Neural cell (in vitro differentiated cells): ENCODE measurements at regions not wholly inside any gene's neighbourhood (a gene's known extent, or its start where the extent isn't known, plus 50 kb on each side); places are given as distances from the start of the nearest gene placed in this dataset.

Experiments
- H2AFZ ChIP-seq: fragments of 200-600, 300-800 bp; sonication (generic), shearing (Covaris generic); 2 replicates; pipeline ENCODE4 v1.6.0; 2014; ENCODE audit warnings: low read depth, mild to moderate bottlenecking, antibody characterized with exemption, low read length, moderate library complexity
- H3F3A ChIP-seq: fragments of 200-600 bp; shearing (Covaris generic); 2 replicates; pipeline ENCODE4 v1.6.1; 2016; ENCODE audit warnings: mild to moderate bottlenecking, moderate library complexity, mixed read lengths, antibody characterized with exemption, low read length; ENCODE audit not compliant: insufficient read depth, poor library complexity, severe bottlenecking
- H3K27ac ChIP-seq: fragments of 200-600, 300-800 bp; sonication (generic), shearing (Covaris generic); 2 replicates; pipeline ENCODE4 v1.5.1; 2014; ENCODE audit warnings: mild to moderate bottlenecking, low read length, moderate library complexity
- H3K27me3 ChIP-seq: fragments of 300-800, 200-600 bp; sonication (generic), shearing (Covaris generic); 2 replicates; pipeline ENCODE4 v1.6.0; 2014; ENCODE audit warnings: mild to moderate bottlenecking, low read depth, low read length, moderate library complexity; ENCODE audit not compliant: insufficient read depth
- H3K36me3 ChIP-seq: fragments of 300-800, 200-600 bp; sonication (generic), shearing (Covaris generic); 2 replicates; pipeline ENCODE4 v1.5.1; 2014; ENCODE audit warnings: mild to moderate bottlenecking, antibody characterized with exemption, low read length, moderate library complexity; ENCODE audit not compliant: insufficient read depth
- H3K4me2 ChIP-seq: fragments of 300-800, 200-600 bp; sonication (generic), shearing (Covaris generic); 2 replicates; pipeline ENCODE4 v1.6.0; 2014; ENCODE audit warnings: mild to moderate bottlenecking, low read length
- H3K4me3 ChIP-seq: fragments of 300-800, 200-600 bp; sonication (generic), shearing (Covaris generic); 2 replicates; pipeline ENCODE4 v1.5.1; 2014; ENCODE audit warnings: mild to moderate bottlenecking, low read length, moderate library complexity
- H3K79me2 ChIP-seq: fragments of 200-600 bp; shearing (Covaris generic); replicated peaks from 2 replicates; pipeline ENCODE4 v1.6.0; 2014; ENCODE audit warnings: mild to moderate bottlenecking, low read length, moderate library complexity; ENCODE audit not compliant: insufficient read depth
- H3K9ac ChIP-seq: fragments of 300-800, 200-600 bp; sonication (generic), shearing (Covaris generic); 2 replicates; pipeline ENCODE4 v1.6.1; 2016; ENCODE audit warnings: mild to moderate bottlenecking, low read length, mixed read lengths
- H3K9me2 ChIP-seq: fragments of 200-600 bp; shearing (Covaris generic); 2 replicates; pipeline ENCODE4 v1.6.1; 2016; ENCODE audit warnings: mild to moderate bottlenecking, low read length, mixed read lengths; ENCODE audit not compliant: insufficient read depth
- H3K9me3 ChIP-seq: fragments of 200-600, 300-800 bp; sonication (generic), shearing (Covaris generic); 2 replicates; pipeline ENCODE4 v1.6.1; 2016; ENCODE audit warnings: mild to moderate bottlenecking, mixed run types, low read length, moderate library complexity, mixed read lengths
- H4K20me1 ChIP-seq: fragments of 200-600 bp; shearing (Covaris generic); 2 replicates; pipeline ENCODE4 v1.6.1; 2016; ENCODE audit warnings: mild to moderate bottlenecking, mixed run types; ENCODE audit not compliant: insufficient read depth
- EP300 ChIP-seq: fragments of 450-650 bp; conservative IDR thresholded peaks from 2 replicates; pipeline ENCODE4 v1.6.1; 2014; ENCODE audit warnings: antibody characterized with exemption, mild to moderate bottlenecking, moderate library complexity; ENCODE audit not compliant: poor library complexity, severe bottlenecking
- EZH2 ChIP-seq: fragments of 200-600, 300-800 bp; shearing (Covaris generic), sonication (generic); IDR thresholded peaks from 2 replicates; pipeline ENCODE4 v1.6.1; 2014; ENCODE audit warnings: antibody characterized with exemption, low read length, borderline replicate concordance, mild to moderate bottlenecking; ENCODE audit not compliant: insufficient read depth, poor library complexity, severe bottlenecking
- MXI1 ChIP-seq: fragments of 450-650 bp; conservative IDR thresholded peaks from 2 replicates; pipeline ENCODE4 v1.6.1; 2014; ENCODE audit warnings: antibody characterized with exemption, mild to moderate bottlenecking; ENCODE audit not compliant: poor library complexity, severe bottlenecking
- POLR2AphosphoS5 ChIP-seq: IDR thresholded peaks from 2 replicates; pipeline ENCODE4 v1.6.1; 2012
- RAD21 ChIP-seq: fragments of 450-650 bp; conservative IDR thresholded peaks from 2 replicates; pipeline ENCODE4 v1.6.1; 2014; ENCODE audit warnings: antibody characterized with exemption, mild to moderate bottlenecking, moderate library complexity
- SMC3 ChIP-seq: fragments of 450-650 bp; conservative IDR thresholded peaks from 2 replicates; pipeline ENCODE4 v1.6.1; 2014; ENCODE audit warnings: antibody characterized with exemption, mild to moderate bottlenecking, moderate library complexity; ENCODE audit not compliant: poor library complexity
- TAF1 ChIP-seq: IDR thresholded peaks from 2 replicates; pipeline ENCODE4 v1.6.1; 2012; ENCODE audit warnings: low read depth
- TF ChIP-seq, protein P1 (sequence below): fragments of 450-650 bp; IDR thresholded peaks from 2 replicates; pipeline ENCODE4 v1.5.1; 2014; ENCODE audit warnings: antibody characterized with exemption, mild to moderate bottlenecking, moderate library complexity; ENCODE audit not compliant: poor library complexity, severe bottlenecking
- TF ChIP-seq, protein P2 (sequence below): IDR thresholded peaks from 2 replicates; pipeline ENCODE4 v1.6.1; 2012; ENCODE audit warnings: borderline replicate concordance

DNA sequence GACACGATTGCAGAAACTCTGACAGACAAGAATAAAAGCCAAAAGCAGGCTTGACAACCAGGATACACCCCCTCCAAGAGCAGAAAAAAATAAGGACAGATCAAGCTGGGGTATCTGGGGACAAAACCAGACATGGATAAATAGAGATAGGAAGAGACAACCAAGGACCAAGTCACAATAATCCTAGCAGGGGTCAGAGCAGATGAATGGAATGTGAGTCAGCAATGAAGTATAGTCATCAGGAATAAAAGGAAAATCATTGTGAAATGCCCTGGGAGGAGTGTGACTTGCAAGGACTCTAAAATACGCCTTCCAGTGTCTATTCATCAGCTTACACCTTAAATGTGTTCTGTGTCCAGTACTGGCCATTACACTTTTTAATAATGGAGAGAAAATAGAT is 206.8 kb downstream of the CAAP1 start:
- Histone ChIP-seq H3K9me3 (no peaks in the 10 kb centered on the region), H4K20me1 (no peaks in the 10 kb centered on the region), H3K9ac (no peak overlapping the region), H3K36me3 (no peaks in the 10 kb centered on the region), H3K9me2 (no peaks in the 10 kb centered on the region), H3K27me3 (no peaks in the 10 kb centered on the region), H3K27ac (no peak overlapping the region), H2AFZ (no peak overlapping the region), H3F3A (no peaks in the 10 kb centered on the region), H3K79me2 (no peaks in the 10 kb centered on the region), H3K4me2 (no peak overlapping the region), H3K4me3 (no peak overlapping the region)
- TF ChIP-seq POLR2AphosphoS5, result no peak
- TF ChIP-seq, protein P1, sequence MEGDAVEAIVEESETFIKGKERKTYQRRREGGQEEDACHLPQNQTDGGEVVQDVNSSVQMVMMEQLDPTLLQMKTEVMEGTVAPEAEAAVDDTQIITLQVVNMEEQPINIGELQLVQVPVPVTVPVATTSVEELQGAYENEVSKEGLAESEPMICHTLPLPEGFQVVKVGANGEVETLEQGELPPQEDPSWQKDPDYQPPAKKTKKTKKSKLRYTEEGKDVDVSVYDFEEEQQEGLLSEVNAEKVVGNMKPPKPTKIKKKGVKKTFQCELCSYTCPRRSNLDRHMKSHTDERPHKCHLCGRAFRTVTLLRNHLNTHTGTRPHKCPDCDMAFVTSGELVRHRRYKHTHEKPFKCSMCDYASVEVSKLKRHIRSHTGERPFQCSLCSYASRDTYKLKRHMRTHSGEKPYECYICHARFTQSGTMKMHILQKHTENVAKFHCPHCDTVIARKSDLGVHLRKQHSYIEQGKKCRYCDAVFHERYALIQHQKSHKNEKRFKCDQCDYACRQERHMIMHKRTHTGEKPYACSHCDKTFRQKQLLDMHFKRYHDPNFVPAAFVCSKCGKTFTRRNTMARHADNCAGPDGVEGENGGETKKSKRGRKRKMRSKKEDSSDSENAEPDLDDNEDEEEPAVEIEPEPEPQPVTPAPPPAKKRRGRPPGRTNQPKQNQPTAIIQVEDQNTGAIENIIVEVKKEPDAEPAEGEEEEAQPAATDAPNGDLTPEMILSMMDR, result no peak

DNA sequence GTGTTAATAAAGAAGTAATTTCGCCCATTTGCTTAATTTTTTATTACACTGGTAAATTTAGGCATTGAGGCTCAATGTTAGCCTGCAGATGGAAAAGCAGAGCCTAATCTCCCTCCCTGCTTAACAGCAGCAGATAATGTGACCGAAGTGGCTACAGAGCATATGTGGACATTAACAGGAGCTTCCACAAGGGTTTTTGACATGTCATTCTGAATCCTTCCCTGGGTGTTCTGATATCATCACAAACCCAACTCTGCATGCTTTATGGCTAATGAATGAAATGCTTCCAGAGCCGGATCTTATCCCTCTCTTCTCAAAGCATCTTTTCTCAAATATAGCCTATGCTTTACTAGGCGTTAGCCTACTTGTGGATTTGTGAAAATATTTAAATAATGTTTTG is 208.6 kb downstream of the CAAP1 start:
- H3K27ac ChIP-seq, result no peak overlapping the region
- no peak for TF ChIP-seq EZH2
- TF ChIP-seq RAD21, result no peak
- TF ChIP-seq, protein P2, sequence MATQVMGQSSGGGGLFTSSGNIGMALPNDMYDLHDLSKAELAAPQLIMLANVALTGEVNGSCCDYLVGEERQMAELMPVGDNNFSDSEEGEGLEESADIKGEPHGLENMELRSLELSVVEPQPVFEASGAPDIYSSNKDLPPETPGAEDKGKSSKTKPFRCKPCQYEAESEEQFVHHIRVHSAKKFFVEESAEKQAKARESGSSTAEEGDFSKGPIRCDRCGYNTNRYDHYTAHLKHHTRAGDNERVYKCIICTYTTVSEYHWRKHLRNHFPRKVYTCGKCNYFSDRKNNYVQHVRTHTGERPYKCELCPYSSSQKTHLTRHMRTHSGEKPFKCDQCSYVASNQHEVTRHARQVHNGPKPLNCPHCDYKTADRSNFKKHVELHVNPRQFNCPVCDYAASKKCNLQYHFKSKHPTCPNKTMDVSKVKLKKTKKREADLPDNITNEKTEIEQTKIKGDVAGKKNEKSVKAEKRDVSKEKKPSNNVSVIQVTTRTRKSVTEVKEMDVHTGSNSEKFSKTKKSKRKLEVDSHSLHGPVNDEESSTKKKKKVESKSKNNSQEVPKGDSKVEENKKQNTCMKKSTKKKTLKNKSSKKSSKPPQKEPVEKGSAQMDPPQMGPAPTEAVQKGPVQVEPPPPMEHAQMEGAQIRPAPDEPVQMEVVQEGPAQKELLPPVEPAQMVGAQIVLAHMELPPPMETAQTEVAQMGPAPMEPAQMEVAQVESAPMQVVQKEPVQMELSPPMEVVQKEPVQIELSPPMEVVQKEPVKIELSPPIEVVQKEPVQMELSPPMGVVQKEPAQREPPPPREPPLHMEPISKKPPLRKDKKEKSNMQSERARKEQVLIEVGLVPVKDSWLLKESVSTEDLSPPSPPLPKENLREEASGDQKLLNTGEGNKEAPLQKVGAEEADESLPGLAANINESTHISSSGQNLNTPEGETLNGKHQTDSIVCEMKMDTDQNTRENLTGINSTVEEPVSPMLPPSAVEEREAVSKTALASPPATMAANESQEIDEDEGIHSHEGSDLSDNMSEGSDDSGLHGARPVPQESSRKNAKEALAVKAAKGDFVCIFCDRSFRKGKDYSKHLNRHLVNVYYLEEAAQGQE, result no peak
- TF ChIP-seq SMC3, result no peak
- TF ChIP-seq EP300, result no peak
- TF ChIP-seq POLR2AphosphoS5, result no peak
- no peak for TF ChIP-seq MXI1
- TF ChIP-seq, protein P1, result no peak
- TF ChIP-seq TAF1, result no peak
- no peaks in the 10 kb centered on the region for H3K9me3 ChIP-seq
- no peaks in the 10 kb centered on the region for H3K79me2 ChIP-seq
- no peaks in the 10 kb centered on the region for H3K36me3 ChIP-seq
- H3K9ac ChIP-seq, result no peak overlapping the region
- no peak overlapping the region for H3K4me2 ChIP-seq
- H3K4me3 ChIP-seq, result no peak overlapping the region
- no peaks in the 10 kb centered on the region for H4K20me1 ChIP-seq
- no peaks in the 10 kb centered on the region for H3F3A ChIP-seq
- no peaks in the 10 kb centered on the region for H3K27me3 ChIP-seq
- H2AFZ ChIP-seq, result no peak overlapping the region
- H3K9me2 ChIP-seq, result no peaks in the 10 kb centered on the region
